T-helper 2 cell treated with Interferon-gamma antibody and Interleukin-4, amounts not matched to agents 100 ng/mL and 5 ng/mL, for 36 hours (primary cell): ENCODE measurements at regions not wholly inside any gene's neighbourhood (a gene's known extent, or its start where the extent isn't known, plus 50 kb on each side); places are given as distances from the start of the nearest gene placed in this dataset.

Source experiments
- intact Hi-C: fragments of 100-400 bp; cut with micrococcal nuclease; formaldehyde crosslinking; loops from one replicate; pipeline ENCODE4 v1.15.1; 2023

GRCh38 chrY:13149148-13149547 lies 244.5 kb downstream of the DDX3Y start:
- intact Hi-C loops: no loop called here

DNA sequence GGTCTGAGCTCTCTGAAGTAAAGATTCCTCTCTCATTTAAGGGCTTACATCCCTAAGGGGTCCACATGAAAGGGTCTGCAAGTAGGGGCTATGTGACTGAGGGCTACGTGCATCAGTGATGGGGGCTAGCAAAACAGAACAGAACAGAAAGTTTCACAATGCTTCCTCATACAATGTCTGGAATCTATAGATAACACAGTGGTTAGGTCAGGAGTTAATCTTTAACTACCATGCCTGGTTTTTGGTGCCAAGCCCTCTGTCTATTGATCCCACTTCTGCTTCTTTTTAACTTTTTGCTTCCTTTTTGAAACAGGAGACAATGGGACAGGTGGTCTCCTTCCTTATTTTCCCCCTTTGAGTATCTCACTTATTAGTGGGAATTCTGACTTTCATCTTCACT lies 263.0 kb downstream of the DDX3Y start:
- intact Hi-C loops: no loop called here

GRCh38 chrY:13168257-13168656 lies 263.6 kb downstream of the DDX3Y start:
- intact Hi-C loops: no loop called here
